ENCODE measurements at regions not wholly inside any gene's neighbourhood (a gene's known extent, or its start where the extent isn't known, plus 50 kb on each side); places are given as distances from the start of the nearest gene placed in this dataset.

DNA sequence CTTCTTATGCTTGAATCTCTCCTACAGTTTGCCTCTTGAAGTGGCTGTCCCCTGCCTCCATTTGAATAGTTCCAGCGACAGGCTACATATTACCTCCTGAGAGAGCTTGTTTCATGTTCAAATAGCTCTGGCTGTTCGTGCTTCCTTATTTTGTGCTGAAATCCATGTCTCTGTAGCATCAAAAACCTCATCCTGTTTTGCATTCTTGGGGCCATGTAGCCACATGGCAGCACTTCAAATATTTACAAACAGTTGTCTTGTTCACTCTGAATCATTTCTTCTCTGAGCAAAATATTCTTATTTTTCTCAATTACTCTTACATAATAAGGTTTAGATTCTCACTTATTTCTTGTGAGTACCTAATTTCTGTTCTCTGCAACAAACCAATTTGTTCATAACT, 1243.1 kb upstream of the NXPH2 start:
- Histone ChIP-seq H3K4me3 (ENCODE audit: low read depth in 2 of 2, low read length in 2 of 2) (no peak overlapping the region), H3K9me3 (ENCODE audit: control insufficient read depth, insufficient read depth, low read depth, low read length) (no peaks in the 10 kb centered on the region), H3K27ac (ENCODE audit: low read length) (no peak overlapping the region), H3K36me3 (ENCODE audit: control insufficient read depth, insufficient read depth, low read length) (no peaks in the 10 kb centered on the region), H3K27me3 (ENCODE audit: control insufficient read depth, insufficient read depth, low read length) (no peaks in the 10 kb centered on the region), H3K4me1 (ENCODE audit: control insufficient read depth, insufficient read depth, low read length) (no peaks in the 10 kb centered on the region)
- in situ Hi-C loops (cut with HindIII; ENCODE audit: low pct_unique_long_range_greater_than_20kb, low sequenced_read_pairs) (no loop called here), intact Hi-C loops (cut with micrococcal nuclease; ENCODE audit: unreplicated experiment) (no loop called here)
- BruUV-seq (replicated peaks), result no TSS peak
- DNase-seq (ENCODE audit: low read depth, low spot score) (no peak), ATAC-seq (no peak)
- POLR2A ChIA-PET, result no interaction called here
- TF ChIP-seq TCF7L2 (IDR thresholded peaks at IDR 0.05; ENCODE audit: low read depth, low read length) (no peak), REST (IDR thresholded peaks at IDR 0.05; ENCODE audit: insufficient read depth in 1 of 2, low read depth in 2 of 2, low read length in 1 of 2) (no peak), POLR2AphosphoS5 (IDR thresholded peaks at IDR 0.05; ENCODE audit: low read depth, low read length) (no peak)
- CTCF ChIA-PET, result no interaction called here

- no peaks in the 10 kb centered on the region for H3K27me3 ChIP-seq (ENCODE audit: control insufficient read depth, insufficient read depth, low read length)
- BruUV-seq (replicated peaks), result no TSS peak
- no peak for ATAC-seq
- no peak for DNase-seq (ENCODE audit: low read depth, low spot score)
- CTCF ChIA-PET, result no interaction called here
- in situ Hi-C loops (cut with HindIII; ENCODE audit: low pct_unique_long_range_greater_than_20kb, low sequenced_read_pairs) (no loop called here), intact Hi-C loops (cut with micrococcal nuclease; ENCODE audit: unreplicated experiment) (no loop called here)
- TF ChIP-seq CTCF (IDR thresholded peaks at IDR 0.05) (no peak), REST (IDR thresholded peaks at IDR 0.05; ENCODE audit: insufficient read depth in 1 of 2, low read depth in 2 of 2, low read length in 1 of 2) (no peak), SIN3A (IDR thresholded peaks at IDR 0.05; ENCODE audit: borderline replicate concordance, insufficient read depth, low read depth, low read length) (no peak), TCF7L2 (IDR thresholded peaks at IDR 0.05; ENCODE audit: low read depth, low read length) (no peak), POLR2AphosphoS5 (IDR thresholded peaks at IDR 0.05; ENCODE audit: low read depth, low read length) (no peak)
- POLR2A ChIA-PET, result no interaction called here
- no peaks in the 10 kb centered on the region for H3K4me1 ChIP-seq (ENCODE audit: control insufficient read depth, insufficient read depth, low read length)
- H3K4me3 ChIP-seq (ENCODE audit: low read depth in 2 of 2, low read length in 2 of 2), result no peak overlapping the region
- no peaks in the 10 kb centered on the region for H3K36me3 ChIP-seq (ENCODE audit: control insufficient read depth, insufficient read depth, low read length)
- H3K9me3 ChIP-seq (ENCODE audit: control insufficient read depth, insufficient read depth, low read depth, low read length), result no peaks in the 10 kb centered on the region
- no peak overlapping the region for H3K27ac ChIP-seq (ENCODE audit: low read length)
Observed at GRCh38 chr2:140018541-140018940, 1238.4 kb upstream of the NXPH2 start.
